AG08395 (cell line): ENCODE measurements at regions not wholly inside any gene's neighbourhood (a gene's known extent, or its start where the extent isn't known, plus 50 kb on each side); places are given as distances from the start of the nearest gene placed in this dataset.

Source experiments
- DNase-seq: peaks from one replicate; pipeline ENCODE4 v3.0.0; 2012; ENCODE audit warnings: mixed read lengths, low spot score

GRCh38 chr1:94592571-94592920, 51.0 kb upstream of the F3 start:
- DNase-seq: no peak

GRCh38 chr1:94591823-94592570, 50.4 kb upstream of the F3 start:
- no peak for DNase-seq
